ENCODE measurements at regions not wholly inside any gene's neighbourhood (a gene's known extent, or its start where the extent isn't known, plus 50 kb on each side); places are given as distances from the start of the nearest gene placed in this dataset.
A peak's percentile ranks its signal among the peaks of the same experiment; 100 is the strongest.
"Not testable (repeated sequence)": the region's sequence is repeated elsewhere in the genome, so short reads cannot be mapped to it uniquely, and the experiment has no call there.

- H3K9ac ChIP-seq; H3K4me3 ChIP-seq (IDR thresholded peaks at IDR 0.05; ENCODE audit: insufficient read depth, low read depth, low read length); H3K27me3 ChIP-seq (ENCODE audit: insufficient read depth, low read depth); H3K79me2 ChIP-seq (ENCODE audit: insufficient read depth, low read depth); H3K27ac ChIP-seq; H3K36me3 ChIP-seq (ENCODE audit: insufficient read depth); H3K4me1 ChIP-seq (ENCODE audit: low read depth, poor library complexity, severe bottlenecking); H4K20me1 ChIP-seq (ENCODE audit: insufficient read depth); H3K4me2 ChIP-seq: not testable (repeated sequence)
- peak overlapping the region; percentile 54; the same call in 1 of the 2 replicates for H2AFZ ChIP-seq (ENCODE audit: low read depth)
Measured at GRCh38 chr15:32536507-32537172, 56.6 kb upstream of the GOLGA8N start.

- not testable (repeated sequence) for H3K27me3 ChIP-seq (ENCODE audit: insufficient read depth, low read depth); H3K79me2 ChIP-seq (ENCODE audit: insufficient read depth, low read depth); H3K4me3 ChIP-seq (IDR thresholded peaks at IDR 0.05; ENCODE audit: insufficient read depth, low read depth, low read length); H4K20me1 ChIP-seq (ENCODE audit: insufficient read depth); H2AFZ ChIP-seq (ENCODE audit: low read depth); H3K36me3 ChIP-seq (ENCODE audit: insufficient read depth); H3K9ac ChIP-seq; H3K4me1 ChIP-seq (ENCODE audit: low read depth, poor library complexity, severe bottlenecking); H3K4me2 ChIP-seq; H3K27ac ChIP-seq
Measured at GRCh38 chr15:32536057-32536493, 57.2 kb upstream of the GOLGA8N start.

- H2AFZ ChIP-seq (ENCODE audit: low read depth); H3K27me3 ChIP-seq (ENCODE audit: insufficient read depth, low read depth); H3K4me2 ChIP-seq; H3K4me3 ChIP-seq (IDR thresholded peaks at IDR 0.05; ENCODE audit: insufficient read depth, low read depth, low read length); H3K4me1 ChIP-seq (ENCODE audit: low read depth, poor library complexity, severe bottlenecking); H3K27ac ChIP-seq; H4K20me1 ChIP-seq (ENCODE audit: insufficient read depth); H3K36me3 ChIP-seq (ENCODE audit: insufficient read depth); H3K9ac ChIP-seq; H3K79me2 ChIP-seq (ENCODE audit: insufficient read depth, low read depth): not testable (repeated sequence)
Measured at GRCh38 chr15:32535150-32535898, 57.9 kb upstream of the GOLGA8N start.

- not testable (repeated sequence) for H3K79me2 ChIP-seq (ENCODE audit: insufficient read depth, low read depth); H3K9ac ChIP-seq; H3K27me3 ChIP-seq (ENCODE audit: insufficient read depth, low read depth); H3K27ac ChIP-seq; H3K36me3 ChIP-seq (ENCODE audit: insufficient read depth); H4K20me1 ChIP-seq (ENCODE audit: insufficient read depth); H3K4me1 ChIP-seq (ENCODE audit: low read depth, poor library complexity, severe bottlenecking); H3K4me2 ChIP-seq; H2AFZ ChIP-seq (ENCODE audit: low read depth); H3K4me3 ChIP-seq (IDR thresholded peaks at IDR 0.05; ENCODE audit: insufficient read depth, low read depth, low read length)
Measured at GRCh38 chr15:32522900-32523299, 67.5 kb upstream of the GOLGA8O start.

- not testable (repeated sequence) for H3K4me3 ChIP-seq (IDR thresholded peaks at IDR 0.05; ENCODE audit: insufficient read depth, low read depth, low read length); H3K4me2 ChIP-seq; H3K27ac ChIP-seq; H3K27me3 ChIP-seq (ENCODE audit: insufficient read depth, low read depth); H3K4me1 ChIP-seq (ENCODE audit: low read depth, poor library complexity, severe bottlenecking); H4K20me1 ChIP-seq (ENCODE audit: insufficient read depth); H2AFZ ChIP-seq (ENCODE audit: low read depth); H3K9ac ChIP-seq; H3K79me2 ChIP-seq (ENCODE audit: insufficient read depth, low read depth); H3K36me3 ChIP-seq (ENCODE audit: insufficient read depth)
Measured at GRCh38 chr15:32522421-32522820, 67.0 kb upstream of the GOLGA8O start.

GRCh38 chr15:32518976-32519375 lies 63.5 kb upstream of the GOLGA8O start:
- H3K4me1 ChIP-seq (ENCODE audit: low read depth, poor library complexity, severe bottlenecking); H3K4me3 ChIP-seq (IDR thresholded peaks at IDR 0.05; ENCODE audit: insufficient read depth, low read depth, low read length); H3K79me2 ChIP-seq (ENCODE audit: insufficient read depth, low read depth); H3K9ac ChIP-seq; H3K27ac ChIP-seq; H3K4me2 ChIP-seq; H3K36me3 ChIP-seq (ENCODE audit: insufficient read depth); H4K20me1 ChIP-seq (ENCODE audit: insufficient read depth); H2AFZ ChIP-seq (ENCODE audit: low read depth); H3K27me3 ChIP-seq (ENCODE audit: insufficient read depth, low read depth): not testable (repeated sequence)

GRCh38 chr15:32518013-32518412 lies 62.6 kb upstream of the GOLGA8O start:
- H4K20me1 ChIP-seq (ENCODE audit: insufficient read depth); H3K79me2 ChIP-seq (ENCODE audit: insufficient read depth, low read depth); H3K27me3 ChIP-seq (ENCODE audit: insufficient read depth, low read depth); H3K27ac ChIP-seq; H2AFZ ChIP-seq (ENCODE audit: low read depth); H3K9ac ChIP-seq; H3K4me2 ChIP-seq; H3K4me3 ChIP-seq (IDR thresholded peaks at IDR 0.05; ENCODE audit: insufficient read depth, low read depth, low read length); H3K4me1 ChIP-seq (ENCODE audit: low read depth, poor library complexity, severe bottlenecking); H3K36me3 ChIP-seq (ENCODE audit: insufficient read depth): not testable (repeated sequence)

GRCh38 chr15:32516954-32517353 lies 61.5 kb upstream of the GOLGA8O start:
- not testable (repeated sequence) for H3K4me3 ChIP-seq (IDR thresholded peaks at IDR 0.05; ENCODE audit: insufficient read depth, low read depth, low read length); H3K79me2 ChIP-seq (ENCODE audit: insufficient read depth, low read depth); H3K4me1 ChIP-seq (ENCODE audit: low read depth, poor library complexity, severe bottlenecking); H3K36me3 ChIP-seq (ENCODE audit: insufficient read depth); H3K27ac ChIP-seq; H3K4me2 ChIP-seq; H2AFZ ChIP-seq (ENCODE audit: low read depth); H4K20me1 ChIP-seq (ENCODE audit: insufficient read depth); H3K27me3 ChIP-seq (ENCODE audit: insufficient read depth, low read depth); H3K9ac ChIP-seq

- H3K27me3 ChIP-seq (ENCODE audit: insufficient read depth, low read depth); H3K36me3 ChIP-seq (ENCODE audit: insufficient read depth); H3K4me1 ChIP-seq (ENCODE audit: low read depth, poor library complexity, severe bottlenecking); H4K20me1 ChIP-seq (ENCODE audit: insufficient read depth); H3K9ac ChIP-seq; H3K79me2 ChIP-seq (ENCODE audit: insufficient read depth, low read depth); H3K4me2 ChIP-seq; H2AFZ ChIP-seq (ENCODE audit: low read depth); H3K4me3 ChIP-seq (IDR thresholded peaks at IDR 0.05; ENCODE audit: insufficient read depth, low read depth, low read length); H3K27ac ChIP-seq: not testable (repeated sequence)
Measured at GRCh38 chr15:32513378-32513777, 57.9 kb upstream of the GOLGA8O start.

GRCh38 chr15:32510027-32510426 lies 54.6 kb upstream of the GOLGA8O start:
- H4K20me1 ChIP-seq (ENCODE audit: insufficient read depth); H3K27ac ChIP-seq; H3K27me3 ChIP-seq (ENCODE audit: insufficient read depth, low read depth); H3K79me2 ChIP-seq (ENCODE audit: insufficient read depth, low read depth); H3K4me1 ChIP-seq (ENCODE audit: low read depth, poor library complexity, severe bottlenecking); H3K4me3 ChIP-seq (IDR thresholded peaks at IDR 0.05; ENCODE audit: insufficient read depth, low read depth, low read length); H3K9ac ChIP-seq; H2AFZ ChIP-seq (ENCODE audit: low read depth); H3K4me2 ChIP-seq; H3K36me3 ChIP-seq (ENCODE audit: insufficient read depth): not testable (repeated sequence)
